Limb (tissue), 2 donors: ENCODE measurements at regions not wholly inside any gene's neighbourhood (a gene's known extent, or its start where the extent isn't known, plus 50 kb on each side); places are given as distances from the start of the nearest gene placed in this dataset.

Experiments
- DNase-seq, 2 donors: peaks; one replicate each; pipeline ENCODE4 v3.0.0-alpha.2; 2016; ENCODE audit errors: extremely low spot score in 2 of 2

DNA sequence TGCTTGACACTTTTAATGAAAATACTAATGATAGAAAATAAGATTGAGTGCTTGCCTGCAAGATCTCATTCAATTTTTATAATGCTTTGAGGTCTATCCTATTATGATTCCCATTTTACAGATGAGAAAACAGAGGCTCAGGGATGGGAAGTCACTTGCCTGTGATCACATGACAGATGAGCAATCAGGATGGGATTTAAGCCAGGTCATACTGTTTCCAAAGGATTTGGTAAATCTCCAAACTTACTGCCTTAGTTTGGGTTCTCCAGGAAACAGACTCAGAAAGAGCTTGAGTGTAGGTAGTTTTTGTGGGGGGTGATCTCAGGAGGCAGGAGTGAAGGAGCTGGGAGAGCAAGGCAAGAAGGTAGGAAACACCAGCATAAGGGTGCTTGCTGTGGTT lies 456.3 kb downstream of the MAFB start:
- no peak for DNase-seq

GRCh38 chr20:40232273-40232672 lies 456.8 kb downstream of the MAFB start:
- DNase-seq, result no peak

GRCh38 chr20:40230486-40230885 lies 458.6 kb downstream of the MAFB start:
- DNase-seq, result no peak

DNA sequence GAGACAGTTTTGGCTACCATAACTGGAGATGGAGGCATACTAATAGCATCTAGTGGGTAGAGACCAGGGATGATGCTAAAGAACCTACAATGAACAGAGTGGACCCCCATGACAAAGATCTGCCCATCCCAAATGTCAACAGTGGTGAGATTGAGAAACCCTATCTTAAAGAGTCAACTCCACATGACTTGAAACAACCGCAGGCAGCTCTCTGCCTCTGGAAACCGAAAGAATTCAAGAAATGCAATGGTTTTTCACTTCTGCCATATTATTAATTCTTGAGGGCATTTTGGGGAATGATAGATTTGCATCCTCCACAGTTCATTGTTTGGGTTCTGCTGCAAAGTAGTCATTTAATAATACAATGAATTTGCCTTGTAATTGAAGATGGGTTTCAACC lies 463.4 kb downstream of the MAFB start:
- DNase-seq, result no peak

DNA sequence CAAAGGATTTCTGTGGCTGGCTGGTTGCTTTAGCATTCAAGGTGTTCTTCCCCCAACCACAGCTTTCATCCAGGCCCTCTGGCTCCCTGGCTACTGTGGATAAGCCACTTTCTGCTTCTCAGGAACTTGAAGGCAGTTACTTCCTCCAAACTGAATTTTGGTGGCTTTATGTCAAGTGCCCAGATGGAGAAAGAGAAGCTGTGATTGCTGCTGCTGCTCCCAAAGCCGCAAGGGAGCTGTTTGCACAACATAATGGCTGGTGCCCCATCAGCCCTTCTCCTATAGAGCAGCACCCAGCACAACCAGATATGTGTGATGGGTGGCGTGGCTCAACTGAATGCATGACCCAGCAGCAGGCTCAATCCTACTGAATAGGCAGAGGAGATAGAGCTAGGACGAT lies 465.2 kb downstream of the MAFB start:
- DNase-seq, result no peak

GRCh38 chr20:40218971-40219370 lies 470.1 kb downstream of the MAFB start:
- no peak for DNase-seq

DNA sequence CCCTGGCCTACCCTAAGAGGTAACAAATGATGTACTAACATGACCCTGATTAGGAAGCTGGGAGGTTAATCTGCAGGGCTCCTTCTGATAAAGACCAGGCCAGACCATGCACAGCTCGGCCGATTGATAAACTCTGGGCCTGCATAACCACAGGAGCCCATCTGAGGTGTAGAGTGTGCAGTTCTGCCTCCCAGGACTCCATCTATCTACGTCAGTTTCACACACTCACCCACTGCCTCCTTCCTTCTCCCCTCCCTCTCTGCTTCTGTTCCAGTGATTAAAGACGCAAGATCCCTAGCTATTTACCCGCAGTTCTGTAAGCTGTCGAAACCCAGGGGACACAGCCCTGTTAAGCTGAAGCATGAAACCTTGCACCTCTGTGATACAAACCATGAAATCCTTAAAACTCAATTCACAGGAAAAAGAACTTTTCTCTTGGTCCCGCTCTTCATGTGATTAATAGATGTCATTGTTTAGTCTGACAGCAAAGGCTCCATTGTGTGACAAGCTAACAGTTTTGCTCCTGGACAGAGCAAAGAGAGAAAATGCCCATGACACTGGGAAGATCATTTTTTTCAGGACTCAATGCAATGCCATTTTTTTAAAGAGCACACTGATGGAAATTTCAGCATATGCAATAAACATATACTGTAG lies 470.6 kb downstream of the MAFB start:
- no peak for DNase-seq

DNA sequence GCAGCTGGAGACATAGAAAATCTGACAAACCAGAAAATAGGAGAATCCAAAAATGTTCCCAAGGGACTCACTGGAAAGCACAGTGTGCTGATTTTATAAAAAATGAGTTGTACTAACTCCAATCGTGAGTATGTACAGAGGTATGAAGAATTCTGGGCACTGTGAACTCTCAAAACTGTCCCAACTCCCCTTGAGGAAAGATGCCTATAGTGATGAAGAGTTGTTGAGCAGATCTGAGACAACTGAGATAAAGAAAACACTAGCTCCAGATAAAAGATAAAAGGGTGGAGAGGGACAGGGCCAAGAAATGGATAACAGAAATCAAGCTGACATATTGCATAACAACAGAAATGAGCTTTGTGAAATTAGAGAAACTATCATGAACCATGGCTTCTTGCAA lies 481.4 kb downstream of the MAFB start:
- no peak for DNase-seq

DNA sequence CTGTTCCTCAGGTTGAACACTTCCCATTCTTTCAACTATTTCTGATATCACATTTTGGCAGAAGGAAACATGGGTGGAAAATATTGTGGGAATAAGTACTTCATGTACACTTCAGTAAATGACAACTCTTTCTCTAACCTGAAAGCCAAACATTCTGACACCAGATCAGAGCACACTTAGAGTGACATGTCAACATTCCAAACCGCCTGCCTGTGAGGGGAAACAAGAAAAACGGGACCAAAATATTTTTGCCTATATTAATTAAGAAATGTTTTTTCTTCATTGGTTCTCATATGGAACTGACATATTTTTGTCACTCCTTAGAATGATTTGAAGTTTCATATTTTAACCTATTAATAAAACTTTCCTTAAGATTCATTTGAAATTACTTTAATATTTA lies 483.1 kb downstream of the MAFB start:
- no peak for DNase-seq

GRCh38 chr20:40203032-40203431 lies 486.0 kb downstream of the MAFB start:
- DNase-seq, result no peak

- DNase-seq, result peak in 1 of 2 donors; percentile 44
Measured at GRCh38 chr20:40197691-40198090, 491.3 kb downstream of the MAFB start.

DNA sequence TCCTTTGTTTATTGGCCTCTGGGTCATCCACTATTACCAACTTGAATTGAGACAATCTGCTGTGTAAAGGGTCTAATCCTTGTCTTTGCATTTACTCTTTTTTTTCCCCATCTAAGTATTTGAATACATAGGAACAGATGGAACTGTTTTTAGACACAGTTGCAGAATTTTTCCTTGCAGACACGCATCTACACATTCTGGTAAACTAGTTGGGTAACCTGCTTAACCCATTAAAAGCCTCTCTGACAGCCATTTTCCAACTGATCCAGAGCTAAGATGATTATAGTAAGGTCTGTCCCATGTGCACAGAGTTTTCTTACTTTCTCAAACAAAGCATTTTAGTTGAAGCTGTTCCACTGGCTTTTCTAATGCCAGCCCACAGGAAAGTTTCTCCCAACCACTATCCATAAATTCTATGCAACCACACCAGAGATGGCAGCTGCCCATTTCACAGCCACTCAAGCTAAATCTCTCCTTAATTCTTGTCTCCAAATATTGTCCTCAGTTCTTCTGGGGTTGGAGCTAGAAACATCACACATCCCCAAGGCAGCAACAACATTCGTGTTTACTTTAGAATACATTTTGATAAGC lies 492.1 kb downstream of the MAFB start:
- peak in 1 of 2 donors; percentile 18 for DNase-seq

DNA sequence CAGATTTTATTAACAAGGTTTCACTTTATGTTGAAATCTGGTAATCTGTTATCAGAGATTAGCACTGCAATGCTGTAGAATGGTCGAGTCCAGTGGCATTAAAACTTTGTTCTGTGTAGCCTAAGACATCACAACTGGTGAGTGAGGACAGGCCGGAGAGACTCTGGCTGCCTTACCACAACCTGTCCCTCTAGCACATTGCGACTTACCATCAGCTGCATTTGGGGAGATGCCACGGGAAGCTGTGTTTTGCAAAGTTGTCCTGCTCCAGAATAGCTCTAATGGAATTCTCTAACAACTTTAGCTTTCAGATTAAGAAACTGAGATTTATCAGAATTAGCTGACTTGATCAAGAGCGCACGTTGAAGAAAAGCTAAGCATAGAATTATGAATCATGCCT lies 493.3 kb downstream of the MAFB start:
- DNase-seq, result no peak

GRCh38 chr20:40192529-40192928 lies 496.5 kb downstream of the MAFB start:
- DNase-seq, result no peak

DNA sequence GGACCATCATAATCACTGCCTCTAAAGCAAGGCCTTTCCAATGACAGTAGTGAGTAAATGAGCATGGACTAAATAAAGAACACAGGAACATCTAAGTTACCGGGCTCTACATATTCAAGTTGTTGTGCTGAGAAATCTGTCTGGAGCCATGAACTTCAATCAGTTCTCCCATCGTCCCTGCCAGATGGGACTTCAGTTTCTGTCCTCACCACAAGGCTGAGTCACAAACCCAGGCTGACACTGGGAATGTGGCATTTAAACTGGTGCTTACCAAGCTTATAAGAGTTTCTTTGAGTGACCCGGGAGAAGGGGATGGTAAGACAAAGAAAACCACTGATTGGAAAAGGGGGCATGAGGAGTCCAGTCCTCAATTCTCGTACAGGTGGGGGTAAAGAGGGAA lies 497.0 kb downstream of the MAFB start:
- DNase-seq, result no peak

- DNase-seq, result no peak
Measured at GRCh38 chr20:40191573-40191972, 497.5 kb downstream of the MAFB start.

GRCh38 chr20:40189621-40190020 lies 499.4 kb downstream of the MAFB start:
- DNase-seq, result no peak

DNA sequence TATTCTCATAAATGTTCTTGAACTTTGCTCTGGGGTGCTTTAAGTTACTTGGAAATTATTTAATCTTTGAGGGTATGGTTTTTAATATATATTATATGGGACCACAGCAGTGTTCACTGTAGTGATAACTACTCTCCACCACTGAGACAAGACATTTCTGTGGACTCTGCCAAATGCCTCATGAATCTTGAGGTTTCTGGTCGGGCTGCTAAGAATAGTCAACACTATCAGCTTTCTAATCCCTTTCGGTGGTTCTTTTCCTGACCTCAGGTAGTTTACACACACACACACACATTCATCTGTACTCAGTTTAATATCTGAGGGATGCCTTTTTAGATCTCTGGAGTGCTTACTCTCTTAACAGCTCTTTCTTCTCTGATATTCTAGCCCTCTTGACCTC lies 500.7 kb downstream of the MAFB start:
- DNase-seq, result no peak

DNA sequence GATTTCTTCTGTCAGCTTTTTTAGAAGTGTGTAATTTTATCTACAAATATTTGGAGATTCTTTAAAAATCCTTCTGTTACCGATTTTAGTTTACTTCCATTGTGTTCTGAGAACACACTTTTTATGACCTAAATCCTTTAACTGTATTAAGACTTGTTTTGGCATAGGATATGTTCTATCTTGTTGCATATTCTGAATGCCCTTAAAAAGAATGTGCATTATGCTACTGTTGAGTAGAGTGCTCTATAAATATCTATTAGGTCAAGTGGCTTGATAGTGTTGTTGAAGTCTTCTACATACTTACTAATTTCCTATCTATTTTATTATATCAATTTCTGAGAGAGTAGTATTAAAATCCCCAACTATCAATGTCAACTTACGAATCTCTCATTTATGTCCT lies 502.2 kb downstream of the MAFB start:
- no peak for DNase-seq

DNA sequence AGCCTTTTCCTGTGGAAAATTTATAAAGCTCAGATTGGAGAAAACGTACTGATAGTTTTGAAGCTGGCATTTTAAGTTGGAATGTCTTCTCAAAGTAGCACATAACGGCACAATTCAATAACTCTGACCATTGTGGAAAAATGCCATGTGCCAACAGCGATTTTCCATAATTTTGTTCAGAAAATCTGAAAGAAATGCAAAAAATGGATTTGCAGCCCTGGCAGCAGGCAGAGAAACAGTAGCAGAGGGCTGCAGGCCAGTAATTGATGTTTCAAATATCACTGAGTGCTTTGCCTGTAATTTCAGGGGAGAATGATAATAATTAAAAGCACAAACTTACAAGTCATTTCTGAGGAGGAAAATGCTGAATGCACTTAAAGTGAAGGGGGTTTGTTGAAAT lies 507.4 kb downstream of the MAFB start:
- DNase-seq, result no peak

GRCh38 chr20:40176098-40176841 lies 512.8 kb downstream of the MAFB start:
- no peak for DNase-seq

- DNase-seq, result no peak
Measured at GRCh38 chr20:40175296-40175695, 513.7 kb downstream of the MAFB start.

GRCh38 chr20:40173872-40174271 lies 515.2 kb downstream of the MAFB start:
- no peak for DNase-seq
